ENCODE measurements at regions not wholly inside any gene's neighbourhood (a gene's known extent, or its start where the extent isn't known, plus 50 kb on each side); places are given as distances from the start of the nearest gene placed in this dataset.

- Mint-ChIP-seq H3K4me3 (no peak overlapping the region), H3K27me3 (ENCODE audit: low read depth) (no peaks in the 10 kb centered on the region), H3K4me1 (ENCODE audit: low read depth) (no peaks in the 10 kb centered on the region), H3K36me3 (ENCODE audit: insufficient read depth) (no peaks in the 10 kb centered on the region), H3K9me3 (no peaks in the 10 kb centered on the region)
- DNase-seq, result no peak
- ATAC-seq, result no peak
Measured at GRCh38 chrX:118199997-118200396, 83.4 kb upstream of the KLHL13 start.

- no peaks in the 10 kb centered on the region for H3K9me3 Mint-ChIP-seq
- no peak overlapping the region for H3K4me3 Mint-ChIP-seq
- H3K36me3 Mint-ChIP-seq (ENCODE audit: insufficient read depth), result no peaks in the 10 kb centered on the region
- DNase-seq (no peak), ATAC-seq (no peak)
- no peaks in the 10 kb centered on the region for H3K27me3 Mint-ChIP-seq (ENCODE audit: low read depth)
- H3K4me1 Mint-ChIP-seq (ENCODE audit: low read depth), result no peaks in the 10 kb centered on the region
Measured at GRCh38 chrX:118205421-118206395, 89.1 kb upstream of the KLHL13 start.

DNA sequence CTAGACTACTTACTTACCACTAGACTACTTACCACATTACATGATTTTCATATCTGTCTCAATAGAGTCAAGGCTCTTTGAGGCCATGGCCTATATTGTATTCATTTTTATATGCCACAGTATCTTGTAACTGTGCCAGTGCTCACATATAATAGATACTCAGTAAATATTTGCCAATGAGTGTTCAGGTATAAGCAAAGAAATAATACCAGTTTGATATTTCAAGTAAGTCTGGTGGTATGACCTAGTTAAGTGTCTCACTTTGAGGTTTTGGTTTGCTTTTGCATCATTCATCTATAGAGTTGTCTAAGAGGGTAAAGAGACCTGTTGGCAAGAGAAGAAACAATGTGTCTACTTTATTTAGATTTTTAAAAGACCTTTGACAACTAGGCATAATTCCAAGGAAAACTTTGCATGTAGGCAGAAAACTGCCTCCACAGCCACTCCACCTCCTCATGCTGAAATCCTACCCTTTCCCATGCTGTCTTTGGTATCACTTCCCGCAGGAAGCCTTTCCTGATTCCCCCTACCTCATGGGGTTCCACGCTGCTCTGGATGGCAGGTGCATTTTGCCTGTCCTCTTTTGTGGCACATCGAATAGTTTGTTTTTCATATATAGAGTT, 91.3 kb upstream of the KLHL13 start:
- Mint-ChIP-seq H3K27me3 (ENCODE audit: low read depth) (no peaks in the 10 kb centered on the region), H3K4me3 (no peak overlapping the region), H3K4me1 (ENCODE audit: low read depth) (no peaks in the 10 kb centered on the region), H3K36me3 (ENCODE audit: insufficient read depth) (no peaks in the 10 kb centered on the region), H3K9me3 (no peaks in the 10 kb centered on the region)
- no peak for ATAC-seq
- DNase-seq, result no peak

DNA sequence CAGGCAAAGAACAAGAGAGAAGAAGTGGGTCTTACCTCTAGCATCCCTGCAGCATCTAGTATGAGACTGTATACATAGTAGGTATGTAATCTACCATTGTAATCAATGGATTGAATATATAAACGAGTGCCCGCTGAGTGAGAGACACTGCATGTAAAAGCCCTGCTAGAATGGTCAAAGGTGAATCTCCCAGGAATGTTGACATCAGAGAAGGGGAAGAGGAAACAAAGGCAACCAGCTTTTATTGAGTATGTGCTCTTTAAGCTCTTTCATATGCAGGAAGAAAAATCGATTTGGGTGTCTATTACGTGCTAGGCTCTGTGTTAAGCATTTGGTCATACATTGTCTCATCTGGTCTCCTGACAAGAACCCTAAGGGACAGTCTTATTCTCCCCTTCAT, 91.9 kb upstream of the KLHL13 start:
- Mint-ChIP-seq H3K36me3 (ENCODE audit: insufficient read depth) (no peaks in the 10 kb centered on the region), H3K4me1 (ENCODE audit: low read depth) (no peaks in the 10 kb centered on the region), H3K27me3 (ENCODE audit: low read depth) (no peaks in the 10 kb centered on the region), H3K4me3 (no peak overlapping the region), H3K9me3 (no peaks in the 10 kb centered on the region)
- DNase-seq, result no peak
- ATAC-seq, result no peak

DNA sequence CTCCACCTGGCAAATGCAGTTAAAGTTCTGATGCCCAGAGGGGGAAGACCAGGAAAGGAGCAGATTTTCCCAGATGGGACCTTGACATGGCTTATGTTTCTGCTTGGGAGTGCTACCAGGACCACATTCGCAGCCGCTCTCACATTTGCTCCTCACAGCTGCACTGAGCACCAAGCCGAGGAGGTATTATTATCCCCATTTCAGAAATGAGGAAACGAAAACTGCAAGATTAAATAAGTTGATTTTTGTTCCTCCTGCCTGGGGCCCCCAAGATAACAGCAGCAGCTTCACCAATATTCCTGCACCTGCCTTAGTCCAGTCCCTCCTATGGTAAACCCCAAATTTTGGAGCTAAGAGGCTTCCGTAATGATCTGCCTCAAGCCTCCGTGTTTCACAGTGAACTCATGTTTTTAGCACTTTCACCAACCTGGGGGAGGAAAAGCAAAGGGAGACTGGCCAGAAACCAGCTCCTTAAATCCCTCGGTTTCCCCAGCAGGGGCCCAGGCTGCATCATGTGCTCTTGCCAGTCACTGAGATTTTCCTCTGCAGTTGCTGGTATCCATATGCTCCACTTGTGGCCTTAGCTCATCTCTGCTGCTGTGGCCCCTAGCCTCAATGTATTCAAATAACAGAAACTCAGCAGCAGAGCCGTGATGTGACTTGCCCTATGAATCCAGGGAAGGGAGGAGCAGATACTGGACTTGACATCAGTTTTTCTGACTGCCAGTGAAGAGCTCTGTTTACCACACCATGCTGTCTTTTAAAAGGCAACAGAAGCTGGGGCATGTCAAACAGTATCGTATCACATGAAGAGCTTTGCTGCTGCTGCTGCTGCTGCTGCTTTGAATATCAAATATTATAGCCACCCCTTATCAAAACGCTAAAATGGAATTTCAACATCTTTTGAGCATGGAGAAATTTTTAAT, 95.5 kb upstream of the KLHL13 start:
- no peak for ATAC-seq

DNA sequence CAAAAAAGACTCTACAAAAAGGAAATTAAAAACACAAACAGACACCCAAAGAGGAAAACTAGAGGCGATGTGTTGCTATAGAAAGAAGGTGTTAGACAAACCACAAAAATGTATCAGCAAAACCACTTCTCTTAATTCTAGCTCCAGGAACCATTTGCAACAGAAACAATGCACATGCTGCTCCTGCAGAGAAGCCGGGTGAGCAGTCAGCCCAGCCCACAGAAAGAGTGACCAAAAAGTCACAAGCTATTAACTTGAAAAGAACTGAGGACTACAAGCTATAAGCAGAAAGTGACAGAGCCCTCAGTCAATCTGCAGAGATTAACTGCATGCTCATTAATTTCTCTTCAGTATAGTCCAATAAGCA, 96.2 kb upstream of the KLHL13 start:
- no peaks in the 10 kb centered on the region for H3K27me3 Mint-ChIP-seq (ENCODE audit: low read depth)
- no peak overlapping the region for H3K4me3 Mint-ChIP-seq
- DNase-seq, result no peak
- no peaks in the 10 kb centered on the region for H3K4me1 Mint-ChIP-seq (ENCODE audit: low read depth)
- ATAC-seq, result no peak
- H3K36me3 Mint-ChIP-seq (ENCODE audit: insufficient read depth), result no peaks in the 10 kb centered on the region
- no peaks in the 10 kb centered on the region for H3K9me3 Mint-ChIP-seq

More for the DNA sequence above, 95.5 kb upstream of the KLHL13 start:
- H3K4me1 Mint-ChIP-seq (ENCODE audit: low read depth), result no peaks in the 10 kb centered on the region
- H3K27me3 Mint-ChIP-seq (ENCODE audit: low read depth), result no peaks in the 10 kb centered on the region
- H3K4me3 Mint-ChIP-seq, result no peak overlapping the region
- H3K9me3 Mint-ChIP-seq, result no peaks in the 10 kb centered on the region
- no peak for DNase-seq
- H3K36me3 Mint-ChIP-seq (ENCODE audit: insufficient read depth), result no peaks in the 10 kb centered on the region

DNA sequence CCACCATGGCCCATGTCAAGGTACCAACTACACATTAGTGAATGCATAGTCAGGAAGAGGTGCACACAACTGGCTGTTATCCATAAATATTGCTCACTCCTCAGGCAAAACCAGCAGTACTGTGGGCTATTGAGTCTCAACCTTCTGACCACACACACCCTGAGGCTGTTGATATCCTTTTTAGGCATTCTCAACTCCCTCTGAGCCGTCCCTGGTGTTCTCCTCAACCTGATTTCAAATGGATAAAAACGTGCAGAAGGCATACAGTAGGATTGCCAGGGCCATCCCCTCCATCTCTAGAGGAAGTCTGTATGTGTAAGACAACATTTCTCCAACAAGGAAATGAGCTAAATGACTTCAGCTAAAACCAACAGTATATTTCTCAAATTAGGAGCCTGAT, 98.7 kb upstream of the KLHL13 start:
- Mint-ChIP-seq H3K36me3 (ENCODE audit: insufficient read depth) (no peaks in the 10 kb centered on the region), H3K4me1 (ENCODE audit: low read depth) (no peaks in the 10 kb centered on the region), H3K9me3 (no peaks in the 10 kb centered on the region), H3K4me3 (no peak overlapping the region), H3K27me3 (ENCODE audit: low read depth) (no peaks in the 10 kb centered on the region)
- no peak for DNase-seq
- ATAC-seq, result no peak

GRCh38 chrX:118216087-118216486, 99.5 kb upstream of the KLHL13 start:
- DNase-seq, result no peak

DNA sequence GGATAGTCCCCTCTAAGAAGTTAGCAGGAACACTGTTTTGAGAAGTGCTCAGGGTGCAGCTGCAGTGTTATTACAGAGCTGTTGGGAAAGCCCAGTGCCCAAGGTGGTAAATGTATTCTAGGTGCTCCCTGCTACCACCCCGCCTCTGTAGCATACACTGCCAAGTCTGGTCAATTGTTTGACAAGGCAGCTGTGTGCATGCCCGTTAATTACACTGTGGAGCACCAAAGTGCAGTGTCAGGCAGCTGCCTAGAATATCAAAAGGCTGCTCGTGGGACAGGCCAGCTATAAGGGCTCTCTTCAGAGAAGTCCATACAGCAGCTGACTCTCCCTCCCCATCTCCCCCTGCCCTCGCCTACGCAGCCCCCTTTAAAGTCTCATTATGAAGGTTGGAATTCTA, 99.9 kb upstream of the KLHL13 start:
- Mint-ChIP-seq H3K27me3 (ENCODE audit: low read depth) (no peaks in the 10 kb centered on the region), H3K4me1 (ENCODE audit: low read depth) (no peaks in the 10 kb centered on the region), H3K9me3 (no peaks in the 10 kb centered on the region), H3K36me3 (ENCODE audit: insufficient read depth) (no peaks in the 10 kb centered on the region), H3K4me3 (no peak overlapping the region)
- no peak for ATAC-seq
- no peak for DNase-seq

More at GRCh38 chrX:118216087-118216486, 99.5 kb upstream of the KLHL13 start:
- H3K36me3 Mint-ChIP-seq (ENCODE audit: insufficient read depth), result no peaks in the 10 kb centered on the region
- no peak overlapping the region for H3K4me3 Mint-ChIP-seq
- no peak for ATAC-seq
- no peaks in the 10 kb centered on the region for H3K27me3 Mint-ChIP-seq (ENCODE audit: low read depth)
- H3K4me1 Mint-ChIP-seq (ENCODE audit: low read depth), result no peaks in the 10 kb centered on the region
- H3K9me3 Mint-ChIP-seq, result no peaks in the 10 kb centered on the region

DNA sequence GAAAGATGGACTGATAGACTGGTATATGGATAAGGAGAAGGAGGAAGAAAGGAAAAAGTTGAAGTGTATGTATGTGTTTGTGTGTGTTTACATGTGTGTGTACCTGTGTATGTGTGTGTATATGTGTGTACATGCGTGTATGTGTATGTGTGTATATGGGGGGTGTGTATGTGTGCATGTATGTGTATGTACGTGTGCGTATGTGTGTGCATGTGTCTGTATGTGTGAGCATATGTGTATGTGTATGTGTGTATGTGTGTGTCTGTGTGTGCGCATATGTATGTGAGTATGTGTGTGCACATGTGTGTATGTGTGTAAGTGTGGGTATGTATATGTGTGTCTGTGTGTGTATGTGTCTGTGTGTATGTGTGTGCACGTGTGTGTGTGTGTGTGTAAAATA, 101.5 kb upstream of the KLHL13 start:
- H3K36me3 Mint-ChIP-seq (ENCODE audit: insufficient read depth), result no peaks in the 10 kb centered on the region
- no peak for DNase-seq
- no peak overlapping the region for H3K4me3 Mint-ChIP-seq
- no peak for ATAC-seq
- no peaks in the 10 kb centered on the region for H3K4me1 Mint-ChIP-seq (ENCODE audit: low read depth)
- H3K9me3 Mint-ChIP-seq, result no peaks in the 10 kb centered on the region
- H3K27me3 Mint-ChIP-seq (ENCODE audit: low read depth), result no peaks in the 10 kb centered on the region

DNA sequence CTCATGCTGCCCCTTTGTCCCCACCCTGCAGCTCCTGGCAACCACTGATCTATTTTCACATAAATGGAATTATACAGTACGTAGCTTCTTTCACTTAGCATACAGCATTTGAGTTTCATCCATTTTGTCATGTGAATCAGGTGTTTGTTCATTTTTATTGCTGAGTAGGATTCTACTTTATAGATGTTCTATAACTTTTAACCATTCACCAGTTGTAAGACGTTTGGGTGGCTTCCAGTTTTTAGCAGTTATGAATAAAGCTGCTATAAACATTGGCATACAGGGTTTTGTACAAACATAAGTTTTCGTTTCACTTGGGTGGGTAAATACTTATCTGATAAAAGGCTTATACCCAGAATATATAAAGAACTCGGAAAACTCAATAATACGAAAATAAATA, 102.3 kb upstream of the KLHL13 start:
- DNase-seq, result no peak
- H3K27me3 Mint-ChIP-seq (ENCODE audit: low read depth), result no peaks in the 10 kb centered on the region
- no peak overlapping the region for H3K4me3 Mint-ChIP-seq
- no peaks in the 10 kb centered on the region for H3K4me1 Mint-ChIP-seq (ENCODE audit: low read depth)
- no peak for ATAC-seq
- no peaks in the 10 kb centered on the region for H3K36me3 Mint-ChIP-seq (ENCODE audit: insufficient read depth)
- no peaks in the 10 kb centered on the region for H3K9me3 Mint-ChIP-seq

- ATAC-seq (no peak), DNase-seq (no peak)
- Mint-ChIP-seq H3K36me3 (ENCODE audit: insufficient read depth) (no peaks in the 10 kb centered on the region), H3K27me3 (ENCODE audit: low read depth) (no peaks in the 10 kb centered on the region), H3K4me3 (no peak overlapping the region), H3K9me3 (no peaks in the 10 kb centered on the region), H3K4me1 (ENCODE audit: low read depth) (no peaks in the 10 kb centered on the region)
Measured at GRCh38 chrX:118219866-118220265, 103.3 kb upstream of the KLHL13 start.

DNA sequence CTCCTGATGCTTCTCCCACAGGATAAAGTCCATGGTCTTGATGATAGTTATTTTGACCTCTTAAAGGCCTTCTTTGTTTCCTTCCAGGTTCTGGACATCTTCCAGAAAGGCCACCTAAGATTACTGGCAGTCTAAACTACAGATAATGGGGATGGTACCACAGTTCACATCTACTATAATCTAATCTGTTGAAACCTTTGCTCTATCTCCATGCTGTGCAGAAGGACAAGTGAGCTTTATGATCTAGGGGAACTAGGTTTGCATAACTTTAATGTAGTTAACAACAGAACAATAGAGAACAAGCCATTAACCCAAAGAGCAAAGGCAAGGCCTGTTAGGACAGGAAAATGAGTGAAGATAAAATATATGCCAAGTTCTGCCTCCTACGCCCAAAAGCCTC, 103.9 kb upstream of the KLHL13 start:
- H3K4me1 Mint-ChIP-seq (ENCODE audit: low read depth), result no peaks in the 10 kb centered on the region
- ATAC-seq (no peak), DNase-seq (no peak)
- no peak overlapping the region for H3K4me3 Mint-ChIP-seq
- no peaks in the 10 kb centered on the region for H3K9me3 Mint-ChIP-seq
- H3K36me3 Mint-ChIP-seq (ENCODE audit: insufficient read depth), result no peaks in the 10 kb centered on the region
- H3K27me3 Mint-ChIP-seq (ENCODE audit: low read depth), result no peaks in the 10 kb centered on the region

GRCh38 chrX:118221270-118221669, 104.7 kb upstream of the KLHL13 start:
- Mint-ChIP-seq H3K9me3 (no peaks in the 10 kb centered on the region), H3K4me1 (ENCODE audit: low read depth) (no peaks in the 10 kb centered on the region), H3K36me3 (ENCODE audit: insufficient read depth) (no peaks in the 10 kb centered on the region), H3K27me3 (ENCODE audit: low read depth) (no peaks in the 10 kb centered on the region), H3K4me3 (no peak overlapping the region)
- ATAC-seq, result no peak
- DNase-seq, result no peak

All from activated T-cell treated with anti-CD3 and anti-CD28 coated beads, Interleukin-2, amount 50 U/mL, for 4 hours (primary cell).